Endodermal cell (in vitro differentiated cells): ENCODE measurements at regions not wholly inside any gene's neighbourhood (a gene's known extent, or its start where the extent isn't known, plus 50 kb on each side); places are given as distances from the start of the nearest gene placed in this dataset.

Source experiments
- DNase-seq: peaks from one replicate; pipeline ENCODE4 v3.0.0-alpha.2; 2017
- H3K27ac ChIP-seq: 2 replicates; pipeline ENCODE4 v1.5.1; 2013; ENCODE audit warnings: mild to moderate bottlenecking, low read depth, low read length, moderate library complexity
- H3K27me3 ChIP-seq: 2 replicates; pipeline ENCODE4 v1.6.1; 2013; ENCODE audit warnings: mild to moderate bottlenecking, low read length, moderate library complexity; ENCODE audit not compliant: insufficient read depth, control insufficient read depth, poor library complexity, severe bottlenecking
- H3K36me3 ChIP-seq: 2 replicates; pipeline ENCODE4 v1.7.0; 2013; ENCODE audit warnings: mild to moderate bottlenecking, low read length, moderate library complexity; ENCODE audit not compliant: control insufficient read depth, insufficient read depth
- H3K4me1 ChIP-seq: one replicate; pipeline ENCODE4 v1.7.0; 2013; ENCODE audit warnings: low read length; ENCODE audit not compliant: control insufficient read depth, insufficient read depth
- H3K4me3 ChIP-seq: 2 replicates; pipeline ENCODE4 v1.5.1; 2013; ENCODE audit warnings: mild to moderate bottlenecking, low read length, moderate library complexity
- H3K9ac ChIP-seq: 2 replicates; pipeline ENCODE4 v1.6.1; 2013; ENCODE audit warnings: mild to moderate bottlenecking, low read length, moderate library complexity; ENCODE audit not compliant: poor library complexity, severe bottlenecking; ENCODE audit errors: extremely low read depth
- H3K9me3 ChIP-seq: 2 replicates; pipeline ENCODE4 v1.6.1; 2013; ENCODE audit warnings: mild to moderate bottlenecking, low read length, moderate library complexity; ENCODE audit not compliant: control insufficient read depth
- H3K27ac Mint-ChIP-seq: 2 replicates; pipeline ENCODE4 v1.8.0; 2020; ENCODE audit warnings: mixed read lengths
- H3K27me3 Mint-ChIP-seq: 2 replicates; pipeline ENCODE4 v1.8.0; 2021; ENCODE audit warnings: mild to moderate bottlenecking, mixed read lengths; ENCODE audit not compliant: insufficient read depth
- H3K36me3 Mint-ChIP-seq: 2 replicates; pipeline ENCODE4 v1.8.0; 2020; ENCODE audit warnings: low read depth, mixed read lengths
- H3K4me1 Mint-ChIP-seq: 2 replicates; pipeline ENCODE4 v1.8.0; 2020; ENCODE audit warnings: mixed read lengths
- H3K4me3 Mint-ChIP-seq: 2 replicates; pipeline ENCODE4 v1.8.0; 2020; ENCODE audit warnings: mild to moderate bottlenecking, moderate library complexity, mixed read lengths
- H3K9me3 Mint-ChIP-seq: 2 replicates; pipeline ENCODE4 v1.8.0; 2020; ENCODE audit warnings: mild to moderate bottlenecking, mixed read lengths
- WGBS, 2 experiments: methylation state at CpG; one replicate each; pipeline versions ENCODE4 v1.1.5 to v1.1.7; 2013; ENCODE audit warnings: missing lambda C conversion rate in 2 of 2, mixed read lengths in 1 of 2; ENCODE audit not compliant: insufficient coverage in 1 of 2, insufficient read length in 1 of 2; 5-methylcytosine and 5-hydroxymethylcytosine counted together
- TF ChIP-seq, protein P1 (sequence below): fragments of 200-600 bp; sonication (generic); conservative IDR thresholded peaks from 2 replicates; pipeline ENCODE4 v1.5.0; 2021; ENCODE audit warnings: antibody characterized with exemption, mild to moderate bottlenecking

DNA sequence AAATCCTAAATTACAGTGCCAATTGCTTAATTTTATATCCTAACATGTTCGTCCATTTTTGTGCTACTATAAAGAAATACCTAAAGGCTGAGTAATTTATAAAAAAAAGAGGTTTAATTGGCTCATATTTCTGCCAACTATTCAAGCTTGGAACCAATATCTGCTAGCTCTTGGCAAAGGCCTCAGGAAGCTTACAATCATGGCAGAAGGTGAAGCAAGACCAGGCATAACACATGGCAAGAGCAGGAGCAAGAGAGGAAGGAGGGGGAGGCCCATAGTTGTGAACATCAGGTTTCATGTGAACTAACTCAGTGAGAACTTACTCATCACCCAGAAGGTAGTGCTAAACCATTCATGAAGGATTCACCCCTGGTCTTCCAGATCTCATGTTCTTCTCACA lies 494.3 kb downstream of the CCER1 start:
- Histone ChIP-seq H3K4me1 (no peaks in the 10 kb centered on the region), H3K36me3 (no peaks in the 10 kb centered on the region), H3K9me3 (no peaks in the 10 kb centered on the region), H3K27me3 (no peaks in the 10 kb centered on the region), H3K27ac (no peak overlapping the region), H3K4me3 (no peak overlapping the region), H3K9ac (no peak overlapping the region)
- WGBS, 2 experiments: 80% methylated on average over 1 of the region's 1 CpG; no CpG with 5 or more reads in 1 of the 2 experiments
- no peak overlapping the region for H3K27ac Mint-ChIP-seq
- H3K27me3 Mint-ChIP-seq: no peaks in the 10 kb centered on the region
- H3K4me1 Mint-ChIP-seq: no peaks in the 10 kb centered on the region
- no peaks in the 10 kb centered on the region for H3K36me3 Mint-ChIP-seq
- TF ChIP-seq, protein P1, sequence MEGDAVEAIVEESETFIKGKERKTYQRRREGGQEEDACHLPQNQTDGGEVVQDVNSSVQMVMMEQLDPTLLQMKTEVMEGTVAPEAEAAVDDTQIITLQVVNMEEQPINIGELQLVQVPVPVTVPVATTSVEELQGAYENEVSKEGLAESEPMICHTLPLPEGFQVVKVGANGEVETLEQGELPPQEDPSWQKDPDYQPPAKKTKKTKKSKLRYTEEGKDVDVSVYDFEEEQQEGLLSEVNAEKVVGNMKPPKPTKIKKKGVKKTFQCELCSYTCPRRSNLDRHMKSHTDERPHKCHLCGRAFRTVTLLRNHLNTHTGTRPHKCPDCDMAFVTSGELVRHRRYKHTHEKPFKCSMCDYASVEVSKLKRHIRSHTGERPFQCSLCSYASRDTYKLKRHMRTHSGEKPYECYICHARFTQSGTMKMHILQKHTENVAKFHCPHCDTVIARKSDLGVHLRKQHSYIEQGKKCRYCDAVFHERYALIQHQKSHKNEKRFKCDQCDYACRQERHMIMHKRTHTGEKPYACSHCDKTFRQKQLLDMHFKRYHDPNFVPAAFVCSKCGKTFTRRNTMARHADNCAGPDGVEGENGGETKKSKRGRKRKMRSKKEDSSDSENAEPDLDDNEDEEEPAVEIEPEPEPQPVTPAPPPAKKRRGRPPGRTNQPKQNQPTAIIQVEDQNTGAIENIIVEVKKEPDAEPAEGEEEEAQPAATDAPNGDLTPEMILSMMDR: no peak
- H3K4me3 Mint-ChIP-seq: no peak overlapping the region
- no peak for DNase-seq
- peaks cover 13% of the 10 kb centered on the region for H3K9me3 Mint-ChIP-seq

DNA sequence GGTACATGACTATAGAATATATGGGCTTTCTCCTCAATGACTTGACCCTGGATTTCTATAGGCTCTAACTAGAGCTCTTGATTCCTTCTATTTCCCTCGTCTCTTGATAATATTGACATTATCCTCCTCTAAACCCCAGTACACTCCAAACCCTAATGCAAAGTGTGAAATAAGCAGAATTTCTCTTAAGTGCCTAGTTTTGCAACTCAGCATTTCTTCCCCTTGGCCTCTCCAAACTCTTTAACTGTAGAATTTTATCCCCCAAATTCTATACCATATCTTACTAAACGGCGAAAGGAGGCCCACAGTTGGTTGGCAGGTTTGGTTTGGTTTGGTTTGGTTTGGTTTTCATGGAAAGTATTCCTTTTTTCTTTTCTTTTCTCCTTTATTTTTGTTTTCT lies 498.7 kb downstream of the CCER1 start:
- no peak overlapping the region for H3K27ac ChIP-seq
- H3K4me3 ChIP-seq: no peak overlapping the region
- Mint-ChIP-seq H3K4me1 (no peaks in the 10 kb centered on the region), H3K27me3 (no peaks in the 10 kb centered on the region), H3K36me3 (no peaks in the 10 kb centered on the region), H3K27ac (no peak overlapping the region), H3K4me3 (no peak overlapping the region), H3K9me3 (peaks cover 9% of the 10 kb centered on the region)
- TF ChIP-seq, protein P1: no peak
- H3K4me1 ChIP-seq: no peaks in the 10 kb centered on the region
- no peaks in the 10 kb centered on the region for H3K27me3 ChIP-seq
- no peak for DNase-seq
- WGBS, 2 experiments: 67 to 83% methylated on average over 1 of the region's 3 CpGs
- no peak overlapping the region for H3K9ac ChIP-seq
- H3K9me3 ChIP-seq: no peaks in the 10 kb centered on the region
- no peaks in the 10 kb centered on the region for H3K36me3 ChIP-seq

DNA sequence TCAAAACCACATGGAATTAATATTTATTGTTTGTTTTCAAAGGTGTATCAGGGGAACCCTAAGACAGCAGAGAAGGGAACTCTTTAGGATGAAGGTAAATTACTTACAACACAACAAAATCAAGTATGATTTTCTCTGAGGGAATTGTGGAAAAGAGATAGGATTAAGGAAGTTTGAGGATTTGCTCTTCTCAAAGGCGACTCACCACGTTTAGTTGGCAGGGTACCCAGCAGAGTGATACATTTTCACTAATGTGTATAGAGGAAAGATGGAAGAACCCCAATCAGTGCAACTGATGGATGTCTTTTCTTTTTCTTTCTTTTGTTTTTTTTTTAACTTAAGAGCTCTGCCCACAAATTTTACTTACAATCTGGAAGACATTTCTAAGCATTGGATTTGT lies 499.2 kb downstream of the CCER1 start:
- Histone ChIP-seq H3K27me3 (no peaks in the 10 kb centered on the region), H3K4me3 (no peak overlapping the region), H3K4me1 (no peaks in the 10 kb centered on the region), H3K9me3 (no peaks in the 10 kb centered on the region), H3K27ac (no peak overlapping the region), H3K36me3 (no peaks in the 10 kb centered on the region), H3K9ac (no peak overlapping the region)
- 95 to 100% methylated on average over 2 of the region's 2 CpGs for WGBS, 2 experiments
- no peak overlapping the region for H3K27ac Mint-ChIP-seq
- H3K36me3 Mint-ChIP-seq: no peaks in the 10 kb centered on the region
- H3K4me1 Mint-ChIP-seq: no peaks in the 10 kb centered on the region
- no peaks in the 10 kb centered on the region for H3K27me3 Mint-ChIP-seq
- DNase-seq: no peak
- H3K4me3 Mint-ChIP-seq: no peak overlapping the region
- TF ChIP-seq, protein P1: no peak
- peaks cover 8% of the 10 kb centered on the region for H3K9me3 Mint-ChIP-seq
